Caco-2 (cell line): ENCODE measurements at regions not wholly inside any gene's neighbourhood (a gene's known extent, or its start where the extent isn't known, plus 50 kb on each side); places are given as distances from the start of the nearest gene placed in this dataset.

ENCODE experiments used
- BruUV-seq: library from RNA; stranded (reverse); fragments of 400-500 nt; replicated peaks from 2 replicates; lab custom pipeline; 2021; lab: Mats Ljungman, UMichigan
- CTCF ChIA-PET: fragments of 300-600 bp; sonication (Branson Sonifier 250); formaldehyde crosslinking; loops from one replicate; lab custom pipeline; 2022; ENCODE audit warnings: antibody characterized with exemption; lab: Charles Lee
- POLR2A ChIA-PET: fragments of 300-600 bp; sonication (Branson Sonifier 250); formaldehyde crosslinking; loops from one replicate; lab custom pipeline; 2022; ENCODE audit warnings: antibody characterized with exemption; lab: Charles Lee
- DNase-seq, 2 experiments: peaks; one replicate each; pipeline versions ENCODE4 v3.0.0 to v3.0.0-alpha.2; 2020 to 2022
- H3K27me3 ChIP-seq: replicated peaks from 2 replicates; pipeline ENCODE4 v1.6.0; 2011; ENCODE audit warnings: low read length; ENCODE audit not compliant: control insufficient read depth, insufficient read depth
- H3K36me3 ChIP-seq: 2 replicates; pipeline ENCODE4 v1.5.1; 2011; ENCODE audit warnings: low read length; ENCODE audit not compliant: control insufficient read depth, insufficient read depth
- H3K4me1 ChIP-seq: fragments of 250-450 bp; sonication (Bioruptor Pico); 2 replicates; pipeline ENCODE4 v1.5.1; 2020; ENCODE audit warnings: mild to moderate bottlenecking
- H3K4me3 ChIP-seq: 2 replicates; pipeline ENCODE4 v1.5.1; 2011; ENCODE audit warnings: low read depth, mild to moderate bottlenecking, control low read depth, low read length
- H3K9me3 ChIP-seq: fragments of 250-450 bp; sonication (Bioruptor Pico); 2 replicates; pipeline ENCODE4 v1.5.1; 2020; ENCODE audit warnings: mild to moderate bottlenecking, moderate library complexity
- H3K27ac Mint-ChIP-seq: one replicate; pipeline ENCODE4 v1.8.0; 2022; ENCODE audit warnings: mixed read lengths; ENCODE audit not compliant: unreplicated experiment
- H3K27me3 Mint-ChIP-seq: one replicate; pipeline ENCODE4 v1.8.0; 2022; ENCODE audit warnings: mixed read lengths; ENCODE audit not compliant: insufficient read depth, unreplicated experiment
- H3K36me3 Mint-ChIP-seq: one replicate; pipeline ENCODE4 v1.8.0; 2022; ENCODE audit warnings: mild to moderate bottlenecking, mixed read lengths; ENCODE audit not compliant: insufficient read depth, unreplicated experiment
- H3K4me1 Mint-ChIP-seq: one replicate; pipeline ENCODE4 v1.8.0; 2022; ENCODE audit warnings: low read depth, mixed read lengths; ENCODE audit not compliant: unreplicated experiment
- H3K4me3 Mint-ChIP-seq: one replicate; pipeline ENCODE4 v1.8.0; 2022; ENCODE audit warnings: mild to moderate bottlenecking, moderate library complexity, mixed read lengths; ENCODE audit not compliant: unreplicated experiment
- H3K9me3 Mint-ChIP-seq: one replicate; pipeline ENCODE4 v1.8.0; 2022; ENCODE audit warnings: mixed read lengths; ENCODE audit not compliant: unreplicated experiment
- intact Hi-C: fragments of 100-400 bp; cut with micrococcal nuclease; formaldehyde crosslinking; loops from one replicate; pipeline ENCODE4 v1.10.0; 2022; ENCODE audit not compliant: unreplicated experiment
- TF ChIP-seq, protein P1 (sequence below), 2 experiments: fragments of 200-600 bp in 1 of 2; IDR thresholded peaks; 1 replicate in 1 of 2; 2 replicates in 1 of 2; pipeline versions ENCODE4 v1.5.1 to v1.8.0; 2011 to 2022; ENCODE audit warnings: antibody characterized with exemption in 1 of 2, control low read depth in 1 of 2, inconsistent platforms in 1 of 2, low read depth in 1 of 2, low read length in 1 of 2, mild to moderate bottlenecking in 1 of 2, moderate library complexity in 1 of 2; ENCODE audit not compliant: insufficient read depth in 1 of 2, severe bottlenecking in 1 of 2, unreplicated experiment in 1 of 2

DNA sequence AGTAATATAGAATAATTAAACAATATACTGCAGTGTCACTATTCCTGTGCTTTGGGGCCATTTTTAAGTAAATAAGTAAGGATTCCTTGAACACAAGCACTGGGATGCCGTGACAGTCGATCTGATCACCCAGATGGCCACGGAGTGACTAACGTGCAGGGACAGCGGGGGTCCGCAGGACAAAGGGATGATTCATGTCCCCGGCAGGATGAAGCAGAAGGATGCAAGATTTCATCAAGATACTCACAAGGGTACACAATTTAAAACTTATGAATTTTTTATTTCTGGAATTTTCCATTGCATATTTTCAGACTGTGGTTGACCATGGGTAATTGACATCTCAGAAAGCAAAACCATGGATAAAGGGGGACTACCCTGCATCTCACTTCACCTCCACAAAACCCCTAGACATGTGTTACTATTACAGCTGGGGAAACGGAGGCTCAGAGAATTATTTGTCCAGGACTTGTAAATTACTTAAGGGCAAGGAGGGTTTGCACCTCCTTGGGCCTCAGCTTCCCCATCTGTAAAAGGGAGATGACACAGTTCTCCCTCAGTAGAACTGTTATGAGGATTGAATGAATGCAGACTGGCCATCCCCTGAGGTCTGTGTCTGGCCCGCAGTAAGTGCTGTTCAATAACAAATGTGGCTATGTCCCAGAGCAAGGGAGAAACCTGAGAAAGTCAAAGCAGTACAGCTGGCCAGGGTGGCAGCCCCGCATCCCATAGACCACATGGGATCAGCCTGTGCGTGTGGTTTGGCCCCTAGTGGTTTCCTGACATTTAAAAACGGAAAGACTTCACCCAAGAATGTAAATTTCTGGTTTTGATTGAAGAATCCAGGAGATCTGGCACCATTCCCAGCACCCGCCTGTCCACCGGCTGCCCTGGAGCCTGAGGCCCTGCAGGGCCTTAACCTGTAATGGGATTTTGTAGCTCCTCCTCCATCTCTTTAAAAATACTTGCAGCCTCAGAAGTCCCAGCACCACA is 235.5 kb downstream of the BMP7 start:
- Mint-ChIP-seq H3K36me3 (no peaks in the 10 kb centered on the region), H3K4me3 (no peak overlapping the region), H3K9me3 (no peaks in the 10 kb centered on the region), H3K27me3 (peaks cover 8% of the 10 kb centered on the region), H3K4me1 (no peaks in the 10 kb centered on the region), H3K27ac (no peak overlapping the region)
- POLR2A ChIA-PET, result no interaction called here
- CTCF ChIA-PET, result no interaction called here
- Histone ChIP-seq H3K4me3 (no peak overlapping the region), H3K27me3 (no peaks in the 10 kb centered on the region), H3K4me1 (no peaks in the 10 kb centered on the region), H3K36me3 (no peaks in the 10 kb centered on the region), H3K9me3 (no peaks in the 10 kb centered on the region)
- TF ChIP-seq, protein P1, sequence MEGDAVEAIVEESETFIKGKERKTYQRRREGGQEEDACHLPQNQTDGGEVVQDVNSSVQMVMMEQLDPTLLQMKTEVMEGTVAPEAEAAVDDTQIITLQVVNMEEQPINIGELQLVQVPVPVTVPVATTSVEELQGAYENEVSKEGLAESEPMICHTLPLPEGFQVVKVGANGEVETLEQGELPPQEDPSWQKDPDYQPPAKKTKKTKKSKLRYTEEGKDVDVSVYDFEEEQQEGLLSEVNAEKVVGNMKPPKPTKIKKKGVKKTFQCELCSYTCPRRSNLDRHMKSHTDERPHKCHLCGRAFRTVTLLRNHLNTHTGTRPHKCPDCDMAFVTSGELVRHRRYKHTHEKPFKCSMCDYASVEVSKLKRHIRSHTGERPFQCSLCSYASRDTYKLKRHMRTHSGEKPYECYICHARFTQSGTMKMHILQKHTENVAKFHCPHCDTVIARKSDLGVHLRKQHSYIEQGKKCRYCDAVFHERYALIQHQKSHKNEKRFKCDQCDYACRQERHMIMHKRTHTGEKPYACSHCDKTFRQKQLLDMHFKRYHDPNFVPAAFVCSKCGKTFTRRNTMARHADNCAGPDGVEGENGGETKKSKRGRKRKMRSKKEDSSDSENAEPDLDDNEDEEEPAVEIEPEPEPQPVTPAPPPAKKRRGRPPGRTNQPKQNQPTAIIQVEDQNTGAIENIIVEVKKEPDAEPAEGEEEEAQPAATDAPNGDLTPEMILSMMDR (IDR thresholded peaks at IDR 0.05; ENCODE audit: insufficient read depth in 1 of 2, low read depth in 1 of 2, low read length in 1 of 2, severe bottlenecking in 1 of 2, unreplicated experiment in 1 of 2), result no peak
- intact Hi-C loops, result no loop called here
- DNase-seq, result no peak
- no TSS peak for BruUV-seq

DNA sequence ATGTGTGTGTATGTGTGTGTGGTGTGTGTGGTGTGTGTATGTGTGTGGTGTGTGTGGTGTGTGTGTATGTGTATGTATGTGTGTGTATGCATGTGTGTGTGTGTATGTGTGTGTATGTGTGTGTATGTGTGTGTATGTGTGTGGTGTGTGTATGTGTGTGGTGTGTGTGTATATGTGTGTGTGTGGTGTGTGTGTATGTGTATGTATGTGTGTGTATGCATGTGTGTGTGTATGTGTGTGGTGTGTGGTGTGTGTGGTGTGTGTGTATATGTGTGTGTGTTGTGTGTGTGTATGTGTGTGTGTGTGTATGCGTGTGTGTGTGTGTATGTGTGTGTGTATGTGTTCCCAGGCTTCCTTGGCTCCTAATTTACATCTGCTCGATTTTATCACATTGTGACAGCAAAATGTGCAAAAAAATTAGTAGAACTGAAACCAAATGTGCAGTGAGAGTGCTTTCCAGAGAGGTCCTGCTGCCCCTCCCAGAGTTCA is 234.5 kb downstream of the BMP7 start:
- Histone ChIP-seq H3K9me3 (no peaks in the 10 kb centered on the region), H3K27me3 (no peaks in the 10 kb centered on the region; the same call in 1 of the 2 replicates), H3K4me1 (no peaks in the 10 kb centered on the region), H3K4me3 (no peak overlapping the region), H3K36me3 (no peaks in the 10 kb centered on the region)
- Mint-ChIP-seq H3K27me3 (peaks cover 16% of the 10 kb centered on the region), H3K4me3 (no peak overlapping the region), H3K36me3 (no peaks in the 10 kb centered on the region), H3K9me3 (no peaks in the 10 kb centered on the region), H3K27ac (no peak overlapping the region), H3K4me1 (no peaks in the 10 kb centered on the region)
- POLR2A ChIA-PET, result no interaction called here
- intact Hi-C loops, result no loop called here
- DNase-seq, result no peak
- TF ChIP-seq, protein P1 (IDR thresholded peaks at IDR 0.05; ENCODE audit: insufficient read depth in 1 of 2, low read depth in 1 of 2, low read length in 1 of 2, severe bottlenecking in 1 of 2, unreplicated experiment in 1 of 2), result no peak
- CTCF ChIA-PET, result no interaction called here
- BruUV-seq, result no TSS peak

DNA sequence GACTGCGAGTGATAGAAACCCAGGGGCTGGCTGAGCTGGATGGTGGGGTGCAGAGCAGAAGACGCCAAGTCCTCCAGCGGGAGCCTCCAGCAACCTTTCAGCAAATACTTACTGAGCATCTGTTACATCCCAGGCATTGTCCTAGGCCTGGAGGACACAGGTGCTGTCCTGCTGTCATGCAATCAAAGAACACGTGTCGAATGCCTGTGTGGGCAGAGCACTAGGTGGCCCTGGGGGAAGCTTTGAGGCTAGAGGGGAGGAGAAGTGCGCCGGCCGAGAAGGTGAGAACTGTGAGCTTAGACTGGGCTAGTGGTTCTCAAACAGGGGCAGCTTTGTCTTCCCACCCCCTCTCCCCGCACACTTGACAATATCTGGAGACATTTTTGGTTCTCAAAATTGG is 233.6 kb downstream of the BMP7 start:
- Mint-ChIP-seq H3K36me3 (no peaks in the 10 kb centered on the region), H3K9me3 (no peaks in the 10 kb centered on the region), H3K27me3 (peaks cover 18% of the 10 kb centered on the region), H3K4me1 (no peaks in the 10 kb centered on the region), H3K27ac (no peak overlapping the region), H3K4me3 (no peak overlapping the region)
- Histone ChIP-seq H3K27me3 (no peaks in the 10 kb centered on the region; the same call in 1 of the 2 replicates), H3K4me3 (no peak overlapping the region), H3K4me1 (no peaks in the 10 kb centered on the region), H3K9me3 (no peaks in the 10 kb centered on the region), H3K36me3 (no peaks in the 10 kb centered on the region)
- CTCF ChIA-PET, result no interaction called here
- TF ChIP-seq, protein P1 (IDR thresholded peaks at IDR 0.05; ENCODE audit: insufficient read depth in 1 of 2, low read depth in 1 of 2, low read length in 1 of 2, severe bottlenecking in 1 of 2, unreplicated experiment in 1 of 2), result no peak
- POLR2A ChIA-PET, result no interaction called here
- no peak for DNase-seq
- no TSS peak for BruUV-seq
- intact Hi-C loops, result no loop called here
